H1 (cell line): ENCODE measurements at regions not wholly inside any gene's neighbourhood (a gene's known extent, or its start where the extent isn't known, plus 50 kb on each side); places are given as distances from the start of the nearest gene placed in this dataset.

Source experiments
- EP300 ChIP-seq, 2 experiments: IDR thresholded peaks; 1 replicate in 1 of 2; 2 replicates in 1 of 2; pipeline ENCODE4 v1.6.1; 2011 to 2012; ENCODE audit warnings: low read depth in 2 of 2, low read length in 2 of 2, mild to moderate bottlenecking in 2 of 2, borderline replicate concordance in 1 of 2, inconsistent platforms in 1 of 2, moderate library complexity in 1 of 2
- HDAC6 ChIP-seq: IDR thresholded peaks from one replicate; pipeline ENCODE4 v1.7.1; 2012; ENCODE audit warnings: low read depth, mild to moderate bottlenecking, inconsistent platforms, low read length, moderate library complexity
- TF ChIP-seq, protein P1 (sequence below): fragments of 300-600 bp; sonication (generic); IDR thresholded peaks from 2 replicates; pipeline ENCODE4 v1.7.1; 2012; ENCODE audit warnings: low read length, moderate library complexity, mild to moderate bottlenecking, inconsistent platforms; ENCODE audit not compliant: insufficient replicate concordance

DNA sequence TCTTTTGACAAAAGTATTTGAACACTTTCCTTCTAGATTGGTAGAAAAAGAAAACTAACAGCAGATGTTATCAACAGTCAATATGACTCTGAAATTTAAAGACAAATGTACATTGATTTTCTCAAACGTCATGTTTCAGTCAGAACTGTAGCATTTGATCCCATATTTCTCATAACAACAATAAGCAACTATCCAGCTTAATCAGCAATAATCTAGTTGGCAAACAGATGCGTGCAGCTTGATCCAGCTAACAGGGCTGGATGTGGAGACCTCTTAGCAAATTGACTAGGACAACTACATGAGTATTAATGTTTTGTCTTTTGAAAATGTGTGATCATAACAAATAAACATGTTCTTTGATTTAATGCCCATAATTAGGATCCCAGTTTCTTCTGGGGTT is 94.0 kb upstream of the STT3B start (continued):
- TF ChIP-seq, protein P1, sequence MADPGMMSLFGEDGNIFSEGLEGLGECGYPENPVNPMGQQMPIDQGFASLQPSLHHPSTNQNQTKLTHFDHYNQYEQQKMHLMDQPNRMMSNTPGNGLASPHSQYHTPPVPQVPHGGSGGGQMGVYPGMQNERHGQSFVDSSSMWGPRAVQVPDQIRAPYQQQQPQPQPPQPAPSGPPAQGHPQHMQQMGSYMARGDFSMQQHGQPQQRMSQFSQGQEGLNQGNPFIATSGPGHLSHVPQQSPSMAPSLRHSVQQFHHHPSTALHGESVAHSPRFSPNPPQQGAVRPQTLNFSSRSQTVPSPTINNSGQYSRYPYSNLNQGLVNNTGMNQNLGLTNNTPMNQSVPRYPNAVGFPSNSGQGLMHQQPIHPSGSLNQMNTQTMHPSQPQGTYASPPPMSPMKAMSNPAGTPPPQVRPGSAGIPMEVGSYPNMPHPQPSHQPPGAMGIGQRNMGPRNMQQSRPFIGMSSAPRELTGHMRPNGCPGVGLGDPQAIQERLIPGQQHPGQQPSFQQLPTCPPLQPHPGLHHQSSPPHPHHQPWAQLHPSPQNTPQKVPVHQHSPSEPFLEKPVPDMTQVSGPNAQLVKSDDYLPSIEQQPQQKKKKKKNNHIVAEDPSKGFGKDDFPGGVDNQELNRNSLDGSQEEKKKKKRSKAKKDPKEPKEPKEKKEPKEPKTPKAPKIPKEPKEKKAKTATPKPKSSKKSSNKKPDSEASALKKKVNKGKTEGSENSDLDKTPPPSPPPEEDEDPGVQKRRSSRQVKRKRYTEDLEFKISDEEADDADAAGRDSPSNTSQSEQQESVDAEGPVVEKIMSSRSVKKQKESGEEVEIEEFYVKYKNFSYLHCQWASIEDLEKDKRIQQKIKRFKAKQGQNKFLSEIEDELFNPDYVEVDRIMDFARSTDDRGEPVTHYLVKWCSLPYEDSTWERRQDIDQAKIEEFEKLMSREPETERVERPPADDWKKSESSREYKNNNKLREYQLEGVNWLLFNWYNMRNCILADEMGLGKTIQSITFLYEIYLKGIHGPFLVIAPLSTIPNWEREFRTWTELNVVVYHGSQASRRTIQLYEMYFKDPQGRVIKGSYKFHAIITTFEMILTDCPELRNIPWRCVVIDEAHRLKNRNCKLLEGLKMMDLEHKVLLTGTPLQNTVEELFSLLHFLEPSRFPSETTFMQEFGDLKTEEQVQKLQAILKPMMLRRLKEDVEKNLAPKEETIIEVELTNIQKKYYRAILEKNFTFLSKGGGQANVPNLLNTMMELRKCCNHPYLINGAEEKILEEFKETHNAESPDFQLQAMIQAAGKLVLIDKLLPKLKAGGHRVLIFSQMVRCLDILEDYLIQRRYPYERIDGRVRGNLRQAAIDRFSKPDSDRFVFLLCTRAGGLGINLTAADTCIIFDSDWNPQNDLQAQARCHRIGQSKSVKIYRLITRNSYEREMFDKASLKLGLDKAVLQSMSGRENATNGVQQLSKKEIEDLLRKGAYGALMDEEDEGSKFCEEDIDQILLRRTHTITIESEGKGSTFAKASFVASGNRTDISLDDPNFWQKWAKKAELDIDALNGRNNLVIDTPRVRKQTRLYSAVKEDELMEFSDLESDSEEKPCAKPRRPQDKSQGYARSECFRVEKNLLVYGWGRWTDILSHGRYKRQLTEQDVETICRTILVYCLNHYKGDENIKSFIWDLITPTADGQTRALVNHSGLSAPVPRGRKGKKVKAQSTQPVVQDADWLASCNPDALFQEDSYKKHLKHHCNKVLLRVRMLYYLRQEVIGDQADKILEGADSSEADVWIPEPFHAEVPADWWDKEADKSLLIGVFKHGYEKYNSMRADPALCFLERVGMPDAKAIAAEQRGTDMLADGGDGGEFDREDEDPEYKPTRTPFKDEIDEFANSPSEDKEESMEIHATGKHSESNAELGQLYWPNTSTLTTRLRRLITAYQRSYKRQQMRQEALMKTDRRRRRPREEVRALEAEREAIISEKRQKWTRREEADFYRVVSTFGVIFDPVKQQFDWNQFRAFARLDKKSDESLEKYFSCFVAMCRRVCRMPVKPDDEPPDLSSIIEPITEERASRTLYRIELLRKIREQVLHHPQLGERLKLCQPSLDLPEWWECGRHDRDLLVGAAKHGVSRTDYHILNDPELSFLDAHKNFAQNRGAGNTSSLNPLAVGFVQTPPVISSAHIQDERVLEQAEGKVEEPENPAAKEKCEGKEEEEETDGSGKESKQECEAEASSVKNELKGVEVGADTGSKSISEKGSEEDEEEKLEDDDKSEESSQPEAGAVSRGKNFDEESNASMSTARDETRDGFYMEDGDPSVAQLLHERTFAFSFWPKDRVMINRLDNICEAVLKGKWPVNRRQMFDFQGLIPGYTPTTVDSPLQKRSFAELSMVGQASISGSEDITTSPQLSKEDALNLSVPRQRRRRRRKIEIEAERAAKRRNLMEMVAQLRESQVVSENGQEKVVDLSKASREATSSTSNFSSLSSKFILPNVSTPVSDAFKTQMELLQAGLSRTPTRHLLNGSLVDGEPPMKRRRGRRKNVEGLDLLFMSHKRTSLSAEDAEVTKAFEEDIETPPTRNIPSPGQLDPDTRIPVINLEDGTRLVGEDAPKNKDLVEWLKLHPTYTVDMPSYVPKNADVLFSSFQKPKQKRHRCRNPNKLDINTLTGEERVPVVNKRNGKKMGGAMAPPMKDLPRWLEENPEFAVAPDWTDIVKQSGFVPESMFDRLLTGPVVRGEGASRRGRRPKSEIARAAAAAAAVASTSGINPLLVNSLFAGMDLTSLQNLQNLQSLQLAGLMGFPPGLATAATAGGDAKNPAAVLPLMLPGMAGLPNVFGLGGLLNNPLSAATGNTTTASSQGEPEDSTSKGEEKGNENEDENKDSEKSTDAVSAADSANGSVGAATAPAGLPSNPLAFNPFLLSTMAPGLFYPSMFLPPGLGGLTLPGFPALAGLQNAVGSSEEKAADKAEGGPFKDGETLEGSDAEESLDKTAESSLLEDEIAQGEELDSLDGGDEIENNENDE = no peak
- TF ChIP-seq EP300 (IDR thresholded peaks at IDR 0.05; ENCODE audit: borderline replicate concordance in 1 of 2, low read depth in 2 of 2, low read length in 2 of 2) = no peak
- no peak for TF ChIP-seq HDAC6
